Esophagus squamous epithelium (tissue), 4 donors: ENCODE measurements at regions not wholly inside any gene's neighbourhood (a gene's known extent, or its start where the extent isn't known, plus 50 kb on each side); places are given as distances from the start of the nearest gene placed in this dataset.

Experiments
- POLR2A ChIP-seq, 4 donors: fragments of 450-650 bp; IDR thresholded peaks; one replicate each; pipeline ENCODE4 v1.6.1; 2017; ENCODE audit warnings: antibody characterized with exemption in 4 of 4, mild to moderate bottlenecking in 4 of 4, moderate library complexity in 3 of 4
- TF ChIP-seq, protein P1 (sequence below), 6 experiments: fragments of 450-650 bp in 4 of 6; fragments of 200-600 bp in 2 of 6; sonication (generic) in 2 of 6; IDR thresholded peaks; one replicate each; pipeline ENCODE4 v1.5.1; 2016 to 2019; ENCODE audit warnings: antibody characterized with exemption in 6 of 6, mild to moderate bottlenecking in 4 of 6, moderate library complexity in 4 of 6

DNA sequence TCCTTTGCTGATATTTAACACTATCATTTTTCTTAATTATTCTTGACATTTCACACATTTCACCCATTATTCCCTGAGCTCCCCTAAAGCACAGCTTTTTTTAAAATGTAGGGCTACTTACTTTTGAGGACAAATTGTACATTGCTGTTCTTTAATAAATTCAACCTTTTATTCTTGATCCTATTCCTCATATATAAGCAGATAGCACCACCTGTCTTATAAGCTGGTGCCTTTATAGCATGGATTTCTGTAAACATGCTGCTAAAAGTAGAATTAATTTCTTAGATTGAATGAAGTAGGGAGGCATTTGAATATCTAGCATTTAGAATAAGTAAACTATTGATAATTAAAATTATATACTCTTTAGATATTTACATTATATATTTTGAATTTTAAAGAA, 603.4 kb upstream of the PCDH9 start:
- TF ChIP-seq, protein P1, sequence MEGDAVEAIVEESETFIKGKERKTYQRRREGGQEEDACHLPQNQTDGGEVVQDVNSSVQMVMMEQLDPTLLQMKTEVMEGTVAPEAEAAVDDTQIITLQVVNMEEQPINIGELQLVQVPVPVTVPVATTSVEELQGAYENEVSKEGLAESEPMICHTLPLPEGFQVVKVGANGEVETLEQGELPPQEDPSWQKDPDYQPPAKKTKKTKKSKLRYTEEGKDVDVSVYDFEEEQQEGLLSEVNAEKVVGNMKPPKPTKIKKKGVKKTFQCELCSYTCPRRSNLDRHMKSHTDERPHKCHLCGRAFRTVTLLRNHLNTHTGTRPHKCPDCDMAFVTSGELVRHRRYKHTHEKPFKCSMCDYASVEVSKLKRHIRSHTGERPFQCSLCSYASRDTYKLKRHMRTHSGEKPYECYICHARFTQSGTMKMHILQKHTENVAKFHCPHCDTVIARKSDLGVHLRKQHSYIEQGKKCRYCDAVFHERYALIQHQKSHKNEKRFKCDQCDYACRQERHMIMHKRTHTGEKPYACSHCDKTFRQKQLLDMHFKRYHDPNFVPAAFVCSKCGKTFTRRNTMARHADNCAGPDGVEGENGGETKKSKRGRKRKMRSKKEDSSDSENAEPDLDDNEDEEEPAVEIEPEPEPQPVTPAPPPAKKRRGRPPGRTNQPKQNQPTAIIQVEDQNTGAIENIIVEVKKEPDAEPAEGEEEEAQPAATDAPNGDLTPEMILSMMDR (IDR thresholded peaks at IDR 0.05): no peak
- TF ChIP-seq POLR2A (IDR thresholded peaks at IDR 0.05): no peak
